ENCODE measurements at regions not wholly inside any gene's neighbourhood (a gene's known extent, or its start where the extent isn't known, plus 50 kb on each side); places are given as distances from the start of the nearest gene placed in this dataset.

DNA sequence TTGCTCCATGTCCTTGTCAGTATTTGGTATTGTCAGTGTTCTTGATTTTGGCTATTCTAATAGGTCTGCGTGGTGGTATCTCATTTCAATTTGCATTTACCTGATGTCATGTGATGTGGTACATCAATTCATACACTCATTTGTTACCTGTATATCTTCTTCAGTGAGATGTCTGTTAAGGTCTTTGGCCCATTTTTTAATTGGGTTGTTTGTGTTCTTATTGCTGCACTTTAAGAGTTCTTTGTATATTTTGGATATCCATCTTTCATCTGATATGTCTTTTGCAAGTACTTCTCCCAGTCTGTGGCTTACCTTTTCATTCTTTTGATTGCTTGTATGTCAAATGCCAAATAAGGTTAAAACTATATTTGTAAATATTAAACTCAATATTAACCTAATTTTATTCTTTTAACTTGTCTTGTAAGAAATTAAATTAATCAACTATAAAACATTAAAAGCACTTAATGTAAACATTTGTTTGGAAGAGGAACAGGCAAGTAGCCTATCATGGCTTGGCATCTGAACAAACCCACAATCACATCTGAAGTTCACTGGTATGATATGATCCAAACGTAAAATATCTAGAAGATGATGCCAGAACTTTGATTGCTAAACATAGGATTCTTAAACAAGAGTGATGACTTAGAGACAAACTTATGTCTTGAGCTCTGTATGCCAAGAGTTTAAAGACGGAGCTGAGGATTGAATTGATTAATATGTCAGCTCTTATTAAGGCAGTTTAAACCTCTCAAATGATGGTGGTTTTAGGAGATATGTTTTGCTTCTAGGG lies 587.3 kb downstream of the ANXA1 start:
- no peak for DNase-seq
- TF ChIP-seq, protein P1, sequence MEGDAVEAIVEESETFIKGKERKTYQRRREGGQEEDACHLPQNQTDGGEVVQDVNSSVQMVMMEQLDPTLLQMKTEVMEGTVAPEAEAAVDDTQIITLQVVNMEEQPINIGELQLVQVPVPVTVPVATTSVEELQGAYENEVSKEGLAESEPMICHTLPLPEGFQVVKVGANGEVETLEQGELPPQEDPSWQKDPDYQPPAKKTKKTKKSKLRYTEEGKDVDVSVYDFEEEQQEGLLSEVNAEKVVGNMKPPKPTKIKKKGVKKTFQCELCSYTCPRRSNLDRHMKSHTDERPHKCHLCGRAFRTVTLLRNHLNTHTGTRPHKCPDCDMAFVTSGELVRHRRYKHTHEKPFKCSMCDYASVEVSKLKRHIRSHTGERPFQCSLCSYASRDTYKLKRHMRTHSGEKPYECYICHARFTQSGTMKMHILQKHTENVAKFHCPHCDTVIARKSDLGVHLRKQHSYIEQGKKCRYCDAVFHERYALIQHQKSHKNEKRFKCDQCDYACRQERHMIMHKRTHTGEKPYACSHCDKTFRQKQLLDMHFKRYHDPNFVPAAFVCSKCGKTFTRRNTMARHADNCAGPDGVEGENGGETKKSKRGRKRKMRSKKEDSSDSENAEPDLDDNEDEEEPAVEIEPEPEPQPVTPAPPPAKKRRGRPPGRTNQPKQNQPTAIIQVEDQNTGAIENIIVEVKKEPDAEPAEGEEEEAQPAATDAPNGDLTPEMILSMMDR (IDR thresholded peaks at IDR 0.05): no peak
- no peak for TF ChIP-seq POLR2A (IDR thresholded peaks at IDR 0.05)
- no peak overlapping the region for H3K4me3 ChIP-seq
- no peaks in the 10 kb centered on the region for H3K27me3 ChIP-seq
- no peak overlapping the region for H3K27ac ChIP-seq
- no peaks in the 10 kb centered on the region for H3K9me3 ChIP-seq
- WGBS, 2 donors: 83 to 89% methylated on average over 3 of the region's 3 CpGs
- no peaks in the 10 kb centered on the region for H3K36me3 ChIP-seq (ENCODE audit: low read depth, missing control alignments)
- no peaks in the 10 kb centered on the region for H3K4me1 ChIP-seq
- intact Hi-C loops (cut with DNase I; ENCODE audit: low total_unique reads): no loop called here

DNA sequence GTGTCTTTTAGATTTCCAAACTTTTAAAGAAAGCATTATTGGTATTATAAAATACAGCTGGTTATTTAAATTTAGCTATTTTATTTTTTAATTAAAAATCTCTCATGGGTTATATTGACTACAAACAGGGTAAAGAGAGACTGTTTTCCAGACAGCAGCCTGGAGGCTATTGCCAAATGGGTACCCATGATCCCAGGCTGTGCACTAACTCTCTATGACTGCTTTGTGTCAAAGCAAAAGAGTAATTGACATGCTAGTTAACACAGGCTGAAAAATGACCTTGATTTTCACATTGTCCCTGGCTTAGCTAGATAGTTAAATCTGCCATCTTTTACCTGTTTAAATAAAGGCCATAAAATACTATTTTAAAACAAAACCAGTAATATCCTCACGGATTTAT lies 589.7 kb downstream of the ANXA1 start:
- Histone ChIP-seq H3K4me1 (no peaks in the 10 kb centered on the region), H3K27me3 (no peaks in the 10 kb centered on the region), H3K27ac (no peak overlapping the region), H3K36me3 (ENCODE audit: low read depth, missing control alignments) (no peaks in the 10 kb centered on the region), H3K4me3 (no peak overlapping the region), H3K9me3 (no peaks in the 10 kb centered on the region)
- WGBS, 2 donors: 68 to 77% methylated on average over 1 of the region's 1 CpG
- no peak for TF ChIP-seq POLR2A (IDR thresholded peaks at IDR 0.05)
- intact Hi-C loops (cut with DNase I; ENCODE audit: low total_unique reads): no loop called here
- DNase-seq: no peak

DNA sequence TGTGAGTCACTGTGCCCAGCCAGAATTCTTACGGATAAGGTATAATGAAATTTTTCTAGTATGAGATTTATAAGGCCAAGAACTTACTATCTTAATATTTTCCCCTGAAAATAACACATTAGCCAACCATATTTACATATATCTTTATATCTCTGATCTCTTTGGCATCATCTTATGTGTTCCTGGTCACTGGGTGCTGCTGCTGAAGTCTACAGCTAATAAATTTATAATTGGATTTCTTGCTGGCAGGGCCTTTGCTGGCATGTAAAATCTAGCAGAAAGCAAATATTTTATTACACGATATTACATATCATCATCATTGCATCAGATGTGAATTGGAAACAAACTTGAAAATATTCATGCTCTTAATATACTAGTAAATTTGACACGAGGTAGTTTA lies 590.7 kb downstream of the ANXA1 start:
- H3K36me3 ChIP-seq (ENCODE audit: low read depth, missing control alignments): no peaks in the 10 kb centered on the region
- no peaks in the 10 kb centered on the region for H3K27me3 ChIP-seq
- WGBS, 2 donors: 87 to 89% methylated on average over 3 of the region's 3 CpGs
- H3K27ac ChIP-seq: no peak overlapping the region
- intact Hi-C loops (cut with DNase I; ENCODE audit: low total_unique reads): no loop called here
- no peaks in the 10 kb centered on the region for H3K4me1 ChIP-seq
- H3K4me3 ChIP-seq: no peak overlapping the region
- DNase-seq: no peak
- TF ChIP-seq POLR2A (IDR thresholded peaks at IDR 0.05): no peak
- TF ChIP-seq, protein P1 (IDR thresholded peaks at IDR 0.05): no peak
- no peaks in the 10 kb centered on the region for H3K9me3 ChIP-seq

DNA sequence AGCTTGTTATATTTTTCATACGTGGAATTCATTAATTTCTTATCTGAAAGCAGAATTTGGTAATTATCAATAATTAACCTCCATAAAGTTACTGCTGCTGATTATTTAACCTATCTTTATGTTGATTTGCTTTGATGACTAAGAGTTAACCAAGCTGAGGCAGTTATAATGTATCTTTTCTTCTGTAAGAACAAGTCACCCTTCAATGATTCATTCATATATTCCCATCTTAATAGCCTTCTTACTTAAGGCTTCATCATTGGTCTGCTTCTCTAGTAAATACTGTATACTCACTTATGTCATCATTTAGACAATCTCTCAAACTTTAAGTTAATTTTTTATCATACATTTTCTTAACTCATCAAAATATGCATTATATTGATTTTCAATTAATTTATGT lies 592.2 kb downstream of the ANXA1 start:
- WGBS, 2 donors: 58 to 65% methylated on average over 1 of the region's 1 CpG
- Histone ChIP-seq H3K27me3 (no peaks in the 10 kb centered on the region), H3K4me1 (no peaks in the 10 kb centered on the region), H3K27ac (no peak overlapping the region), H3K36me3 (ENCODE audit: low read depth, missing control alignments) (no peaks in the 10 kb centered on the region), H3K9me3 (no peaks in the 10 kb centered on the region), H3K4me3 (no peak overlapping the region)
- intact Hi-C loops (cut with DNase I; ENCODE audit: low total_unique reads): no loop called here
- TF ChIP-seq, protein P1 (IDR thresholded peaks at IDR 0.05): no peak
- no peak for TF ChIP-seq POLR2A (IDR thresholded peaks at IDR 0.05)
- DNase-seq: no peak

DNA sequence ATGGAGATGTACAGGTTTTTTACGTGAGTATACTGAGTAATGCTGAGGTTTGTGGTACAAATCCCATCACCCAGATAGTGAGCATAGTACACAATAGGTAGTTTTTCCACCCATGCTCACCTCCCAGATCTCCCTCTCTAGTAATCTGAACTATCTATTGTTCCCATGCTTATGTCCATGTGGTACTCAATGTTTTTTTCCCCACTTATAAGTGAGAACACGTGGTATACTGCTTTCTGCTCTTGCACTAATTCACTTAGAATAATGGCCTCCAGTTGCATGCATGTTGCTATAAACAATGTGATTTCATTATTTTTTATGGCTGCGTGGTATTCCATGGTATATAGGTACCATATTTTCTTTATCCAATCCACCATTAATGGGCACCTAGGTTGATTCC lies 593.9 kb downstream of the ANXA1 start:
- no peaks in the 10 kb centered on the region for H3K36me3 ChIP-seq (ENCODE audit: low read depth, missing control alignments)
- H3K4me1 ChIP-seq: no peaks in the 10 kb centered on the region
- H3K27me3 ChIP-seq: no peaks in the 10 kb centered on the region
- H3K4me3 ChIP-seq: no peak overlapping the region
- DNase-seq: no peak
- TF ChIP-seq POLR2A (IDR thresholded peaks at IDR 0.05): no peak
- TF ChIP-seq, protein P1 (IDR thresholded peaks at IDR 0.05): no peak
- no peak overlapping the region for H3K27ac ChIP-seq
- intact Hi-C loops (cut with DNase I; ENCODE audit: low total_unique reads): no loop called here
- WGBS, 2 donors: 92 to 94% methylated on average over 3 of the region's 3 CpGs
- H3K9me3 ChIP-seq: no peaks in the 10 kb centered on the region

All from testis (tissue), 2 donors.